ENCODE measurements at regions not wholly inside any gene's neighbourhood (a gene's known extent, or its start where the extent isn't known, plus 50 kb on each side); places are given as distances from the start of the nearest gene placed in this dataset.

GRCh38 chr11:38723361-38723760 lies 2125.3 kb upstream of the RAG2 start:
- peaks cover 0 to 22% (median 3%) of the 10 kb centered on the region in 8 donors for H3K9me3 ChIP-seq
- no peaks in the 10 kb centered on the region for H3K36me3 ChIP-seq
- 72 to 91% (median 86%) methylated on average over 1 of the region's 1 CpG for WGBS, 5 donors
- H3K4me1 ChIP-seq, result no peaks in the 10 kb centered on the region
- no peak overlapping the region for H3K4me3 ChIP-seq
- H3K27ac ChIP-seq, result no peak overlapping the region
- intact Hi-C loops (cut with DNase I; ENCODE audit: low total_unique reads), result no loop called here
- DNase-seq, result no peak
- no peaks in the 10 kb centered on the region for H3K27me3 ChIP-seq (replicated peaks in 1 of 7)
- no peak for TF ChIP-seq POLR2A (IDR thresholded peaks at IDR 0.05)
- TF ChIP-seq POLR2AphosphoS5 (IDR thresholded peaks at IDR 0.05), result no peak
- TF ChIP-seq CTCF (IDR thresholded peaks at IDR 0.05 in 8 of 11, conservative IDR thresholded peaks at IDR 0.05 in 3 of 11), result no peak

GRCh38 chr11:38721586-38722315 lies 2123.7 kb upstream of the RAG2 start:
- no peak for DNase-seq
- 43 to 64% (median 49%) methylated on average over 1 of the region's 1 CpG for WGBS, 5 donors
- Histone ChIP-seq H3K4me1 (no peaks in the 10 kb centered on the region), H3K27me3 (replicated peaks in 1 of 7) (no peaks in the 10 kb centered on the region), H3K4me3 (no peak overlapping the region), H3K27ac (no peak overlapping the region), H3K36me3 (no peaks in the 10 kb centered on the region), H3K9me3 (peaks cover 0 to 18% (median 3%) of the 10 kb centered on the region in 8 donors)
- TF ChIP-seq POLR2A (IDR thresholded peaks at IDR 0.05) (no peak), POLR2AphosphoS5 (IDR thresholded peaks at IDR 0.05) (no peak), CTCF (IDR thresholded peaks at IDR 0.05 in 8 of 11, conservative IDR thresholded peaks at IDR 0.05 in 3 of 11) (no peak)
- intact Hi-C loops (cut with DNase I; ENCODE audit: low total_unique reads), result no loop called here

GRCh38 chr11:38718659-38719058 lies 2120.6 kb upstream of the RAG2 start:
- no peaks in the 10 kb centered on the region for H3K36me3 ChIP-seq
- intact Hi-C loops (cut with DNase I; ENCODE audit: low total_unique reads), result no loop called here
- no peak overlapping the region for H3K27ac ChIP-seq
- H3K27me3 ChIP-seq (replicated peaks in 1 of 7), result no peaks in the 10 kb centered on the region
- no peak overlapping the region for H3K4me3 ChIP-seq
- H3K9me3 ChIP-seq, result peaks cover 0 to 6% (median 0%) of the 10 kb centered on the region in 8 donors
- WGBS, 5 donors, result 45 to 67% (median 52%) methylated on average over 1 of the region's 1 CpG
- TF ChIP-seq POLR2AphosphoS5 (IDR thresholded peaks at IDR 0.05), result no peak
- no peak for TF ChIP-seq POLR2A (IDR thresholded peaks at IDR 0.05)
- TF ChIP-seq CTCF (IDR thresholded peaks at IDR 0.05 in 8 of 11, conservative IDR thresholded peaks at IDR 0.05 in 3 of 11), result no peak
- H3K4me1 ChIP-seq, result no peaks in the 10 kb centered on the region
- DNase-seq, result no peak

- Histone ChIP-seq H3K27me3 (replicated peaks in 1 of 7) (no peaks in the 10 kb centered on the region), H3K27ac (no peak overlapping the region), H3K4me1 (no peaks in the 10 kb centered on the region), H3K36me3 (no peaks in the 10 kb centered on the region), H3K9me3 (peaks cover 0 to 3% (median 0%) of the 10 kb centered on the region in 8 donors), H3K4me3 (no peak overlapping the region)
- DNase-seq, result no peak
- intact Hi-C loops (cut with DNase I; ENCODE audit: low total_unique reads), result no loop called here
- WGBS, 5 donors, result 41 to 64% (median 57%) methylated on average over 2 of the region's 2 CpGs
- no peak for TF ChIP-seq CTCF (IDR thresholded peaks at IDR 0.05 in 8 of 11, conservative IDR thresholded peaks at IDR 0.05 in 3 of 11)
- no peak for TF ChIP-seq POLR2A (IDR thresholded peaks at IDR 0.05)
- TF ChIP-seq POLR2AphosphoS5 (IDR thresholded peaks at IDR 0.05), result no peak
Observed at GRCh38 chr11:38718049-38718448, 2120.0 kb upstream of the RAG2 start.

Measured in spleen (tissue), 11 donors.